Endothelial cell of umbilical vein (primary cell): ENCODE measurements at regions not wholly inside any gene's neighbourhood (a gene's known extent, or its start where the extent isn't known, plus 50 kb on each side); places are given as distances from the start of the nearest gene placed in this dataset.

ENCODE experiments used
- BruUV-seq: library from RNA; stranded (reverse); fragments of 400-500 nt; replicated peaks from 2 replicates; lab custom pipeline; 2021; lab: Mats Ljungman, UMichigan
- CTCF ChIA-PET: fragments of 300-600, 350-600 bp; sonication (Branson Sonifier 250); formaldehyde crosslinking; loops from one replicate; lab custom pipeline; 2021; ENCODE audit warnings: antibody characterized with exemption, inconsistent platforms; lab: Charles Lee
- POLR2A ChIA-PET: fragments of 300-600, 350-600 bp; sonication (Branson Sonifier 250); formaldehyde crosslinking; loops from one replicate; lab custom pipeline; 2021; ENCODE audit warnings: antibody characterized with exemption, inconsistent platforms; lab: Charles Lee
- DNase-seq: peaks from one replicate; pipeline ENCODE4 v3.0.0-alpha.2; 2011; ENCODE audit warnings: low read depth, low spot score
- FAIRE-seq: peaks from 2 replicates; lab custom pipeline; 2011; peaks lifted over from hg19 to GRCh38; lab: Jason Lieb, UNC
- H2AFZ ChIP-seq: 2 replicates; pipeline ENCODE4 v1.6.0; 2012; ENCODE audit warnings: low read depth, low read length, control low read depth, inconsistent platforms
- H3K27ac ChIP-seq: 2 replicates; pipeline ENCODE4 v1.5.1; 2011; ENCODE audit warnings: low read depth, mild to moderate bottlenecking, control low read depth, low read length, moderate library complexity; ENCODE audit not compliant: insufficient read depth
- H3K27me3 ChIP-seq, 2 experiments: 2 replicates each; pipeline versions ENCODE4 v1.6.0 to v1.6.1; 2011; ENCODE audit warnings: low read length in 2 of 2, mixed read lengths in 1 of 2; ENCODE audit not compliant: control insufficient read depth in 2 of 2, insufficient read depth in 2 of 2
- H3K36me3 ChIP-seq, 2 experiments: 2 replicates in 1 of 2; 3 replicates in 1 of 2; pipeline ENCODE4 v1.5.1; 2011; ENCODE audit warnings: low read length in 2 of 2, mild to moderate bottlenecking in 1 of 2, moderate library complexity in 1 of 2; ENCODE audit not compliant: control insufficient read depth in 2 of 2, insufficient read depth in 2 of 2; ENCODE audit errors: extremely low read depth in 1 of 2
- H3K4me1 ChIP-seq: 3 replicates; pipeline ENCODE4 v1.5.1; 2011; ENCODE audit warnings: mild to moderate bottlenecking, low read length; ENCODE audit not compliant: control insufficient read depth, insufficient read depth; ENCODE audit errors: extremely low read depth
- H3K4me2 ChIP-seq: 2 replicates; pipeline ENCODE4 v1.6.1; 2011; ENCODE audit warnings: low read length, control low read depth, mixed read lengths; ENCODE audit not compliant: insufficient read depth
- H3K4me3 ChIP-seq, 3 experiments: fragments of 200-600 bp in 1 of 3; sonication (generic), shearing (Covaris generic) in 1 of 3; replicated peaks in 1 of 3; 2 replicates each; pipeline ENCODE4 v1.5.1; 2011 to 2016; ENCODE audit warnings: control low read depth in 3 of 3, low read length in 3 of 3, mild to moderate bottlenecking in 2 of 3, inconsistent platforms in 1 of 3, low read depth in 1 of 3, moderate library complexity in 1 of 3; ENCODE audit not compliant: insufficient read depth in 1 of 3
- H3K79me2 ChIP-seq: 2 replicates; pipeline ENCODE4 v1.6.0; 2012; ENCODE audit warnings: low read length, inconsistent platforms; ENCODE audit not compliant: control insufficient read depth, insufficient read depth
- H3K9ac ChIP-seq: replicated peaks from 2 replicates; pipeline ENCODE3; 2011; ENCODE audit warnings: low read length, control low read depth; ENCODE audit not compliant: insufficient read depth; ENCODE audit errors: extremely low read depth
- H3K9me1 ChIP-seq: replicated peaks from 3 replicates; pipeline ENCODE4 v1.6.0; 2011; ENCODE audit warnings: mild to moderate bottlenecking, low read length; ENCODE audit not compliant: control insufficient read depth, insufficient read depth; ENCODE audit errors: extremely low read depth
- H3K9me3 ChIP-seq: replicated peaks from 2 replicates; pipeline ENCODE4 v1.5.1; 2012; ENCODE audit warnings: low read length, inconsistent platforms; ENCODE audit not compliant: control insufficient read depth, insufficient read depth
- H4K20me1 ChIP-seq: replicated peaks from 2 replicates; pipeline ENCODE3; 2011; ENCODE audit warnings: mild to moderate bottlenecking, low read length; ENCODE audit not compliant: control insufficient read depth, insufficient read depth; ENCODE audit errors: extremely low read depth
- EZH2 ChIP-seq: IDR thresholded peaks from 2 replicates; pipeline ENCODE4 v1.6.1; 2012; ENCODE audit warnings: borderline replicate concordance, low read depth, mild to moderate bottlenecking, moderate library complexity, low read length, inconsistent platforms; ENCODE audit not compliant: severe bottlenecking
- FOS ChIP-seq: IDR thresholded peaks from 2 replicates; pipeline ENCODE4 v1.6.1; 2011; ENCODE audit warnings: mild to moderate bottlenecking, low read length, moderate library complexity, borderline replicate concordance; ENCODE audit not compliant: insufficient read depth
- GATA2 ChIP-seq: IDR thresholded peaks from 2 replicates; pipeline ENCODE4 v1.7.0; 2011; ENCODE audit warnings: low read depth, mild to moderate bottlenecking, moderate library complexity, mixed read lengths, low read length; ENCODE audit not compliant: insufficient read length, insufficient read depth
- JUN ChIP-seq: IDR thresholded peaks from 2 replicates; pipeline ENCODE4 v1.6.1; 2011; ENCODE audit warnings: borderline replicate concordance, low read depth; ENCODE audit not compliant: insufficient read length, insufficient read depth
- MYC ChIP-seq: IDR thresholded peaks from one replicate; pipeline ENCODE4 v1.6.1; 2011; ENCODE audit warnings: mild to moderate bottlenecking, low read depth, low read length
- POLR2A ChIP-seq: IDR thresholded peaks from 2 replicates; pipeline ENCODE4 v1.6.1; 2012; ENCODE audit warnings: low read depth, mild to moderate bottlenecking, control low read depth, low read length
- POLR2AphosphoS5 ChIP-seq: IDR thresholded peaks from 2 replicates; pipeline ENCODE4 v1.6.1; 2012; ENCODE audit warnings: low read depth, mild to moderate bottlenecking, control low read depth, low read length, moderate library complexity; ENCODE audit not compliant: insufficient read depth
- dilution Hi-C: fragments of 300-500 bp; cut with MboI; formaldehyde crosslinking; loops from one replicate; pipeline ENCODE4 v1.15.0; 2019; ENCODE audit warnings: low sequenced_read_pairs; ENCODE audit not compliant: extremely low pct_ligation_motif_present
- intact Hi-C: fragments of 100-400 bp; cut with micrococcal nuclease; formaldehyde crosslinking; loops from one replicate; pipeline ENCODE4 v1.10.0; 2022
- TF ChIP-seq, protein P1 (sequence below), 2 donors: IDR thresholded peaks; 1 replicate in 1 of 2; 2 replicates in 1 of 2; pipeline ENCODE4 v1.5.1; 2011; ENCODE audit warnings: low read length in 2 of 2, mild to moderate bottlenecking in 2 of 2, moderate library complexity in 2 of 2, control low read depth in 1 of 2, inconsistent platforms in 1 of 2, low read depth in 1 of 2; ENCODE audit not compliant: insufficient read depth in 1 of 2; ENCODE audit errors: extremely low read depth in 1 of 2
- TF ChIP-seq, protein P2 (sequence below): IDR thresholded peaks from 2 replicates; pipeline ENCODE4 v1.6.1; 2011; ENCODE audit not compliant: insufficient read depth, insufficient read length

DNA sequence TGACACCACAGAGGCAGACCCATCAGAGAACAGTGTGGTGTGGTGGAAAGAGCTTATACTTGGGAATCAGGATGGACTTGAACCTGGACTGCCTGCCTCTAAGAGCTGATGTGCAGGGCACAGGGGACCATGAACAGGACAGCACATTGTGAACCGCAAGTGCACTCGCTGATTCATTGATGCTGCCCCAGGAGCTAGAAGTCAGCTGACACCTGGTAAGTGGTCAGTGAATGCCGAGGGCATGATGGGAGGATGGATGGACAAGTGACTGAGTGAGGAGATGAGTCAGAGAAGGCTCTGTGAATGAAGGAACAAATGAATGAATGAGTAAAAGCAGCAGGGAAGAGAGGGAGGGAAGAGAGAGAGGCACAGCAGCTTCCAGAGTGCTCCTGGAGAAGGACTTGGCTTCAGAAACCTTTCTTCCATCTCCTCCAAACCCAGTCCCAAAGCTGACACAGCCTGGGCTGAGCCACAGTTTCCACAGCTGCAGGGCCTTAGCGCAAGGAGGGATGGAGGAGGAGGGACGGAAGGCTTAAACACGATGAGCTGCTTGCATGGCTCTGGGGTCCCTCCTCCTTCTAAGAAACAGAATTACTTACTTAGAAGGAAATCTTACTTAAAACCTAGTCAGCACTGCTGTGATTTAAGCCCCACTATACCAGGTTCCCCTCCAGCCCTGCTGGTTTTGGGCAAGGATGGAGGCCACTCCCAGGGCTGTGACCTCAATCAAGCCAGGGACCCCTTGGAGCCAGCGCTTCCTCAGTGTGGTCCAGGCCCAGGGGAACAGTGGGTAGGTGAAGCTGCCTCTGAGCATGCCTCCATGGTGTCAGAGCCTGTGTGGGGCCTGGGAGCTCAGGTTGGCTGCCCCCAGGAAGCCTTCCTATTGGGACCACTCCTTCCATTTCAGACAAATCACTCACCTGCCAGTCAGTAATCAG is 184.6 kb downstream of the TMEM132E start:
- no TSS peak for BruUV-seq
- dilution Hi-C loops: no loop called here
- no peak overlapping the region for H2AFZ ChIP-seq
- H3K9ac ChIP-seq: no peak overlapping the region
- no peaks in the 10 kb centered on the region for H3K27me3 ChIP-seq
- intact Hi-C loops: no loop called here
- ChIA-PET POLR2A (no interaction called here), CTCF (no interaction called here)
- no peak overlapping the region for H3K4me2 ChIP-seq
- TF ChIP-seq EZH2: no peak
- no peak for TF ChIP-seq FOS
- TF ChIP-seq GATA2: no peak
- TF ChIP-seq POLR2A: no peak
- TF ChIP-seq, protein P1, sequence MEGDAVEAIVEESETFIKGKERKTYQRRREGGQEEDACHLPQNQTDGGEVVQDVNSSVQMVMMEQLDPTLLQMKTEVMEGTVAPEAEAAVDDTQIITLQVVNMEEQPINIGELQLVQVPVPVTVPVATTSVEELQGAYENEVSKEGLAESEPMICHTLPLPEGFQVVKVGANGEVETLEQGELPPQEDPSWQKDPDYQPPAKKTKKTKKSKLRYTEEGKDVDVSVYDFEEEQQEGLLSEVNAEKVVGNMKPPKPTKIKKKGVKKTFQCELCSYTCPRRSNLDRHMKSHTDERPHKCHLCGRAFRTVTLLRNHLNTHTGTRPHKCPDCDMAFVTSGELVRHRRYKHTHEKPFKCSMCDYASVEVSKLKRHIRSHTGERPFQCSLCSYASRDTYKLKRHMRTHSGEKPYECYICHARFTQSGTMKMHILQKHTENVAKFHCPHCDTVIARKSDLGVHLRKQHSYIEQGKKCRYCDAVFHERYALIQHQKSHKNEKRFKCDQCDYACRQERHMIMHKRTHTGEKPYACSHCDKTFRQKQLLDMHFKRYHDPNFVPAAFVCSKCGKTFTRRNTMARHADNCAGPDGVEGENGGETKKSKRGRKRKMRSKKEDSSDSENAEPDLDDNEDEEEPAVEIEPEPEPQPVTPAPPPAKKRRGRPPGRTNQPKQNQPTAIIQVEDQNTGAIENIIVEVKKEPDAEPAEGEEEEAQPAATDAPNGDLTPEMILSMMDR (IDR thresholded peaks at IDR 0.05; ENCODE audit: extremely low read depth in 1 of 2, insufficient read depth in 1 of 2, low read depth in 1 of 2, low read length in 2 of 2): no peak
- TF ChIP-seq, protein P2, sequence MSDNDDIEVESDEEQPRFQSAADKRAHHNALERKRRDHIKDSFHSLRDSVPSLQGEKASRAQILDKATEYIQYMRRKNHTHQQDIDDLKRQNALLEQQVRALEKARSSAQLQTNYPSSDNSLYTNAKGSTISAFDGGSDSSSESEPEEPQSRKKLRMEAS: no peak
- TF ChIP-seq POLR2AphosphoS5: no peak
- TF ChIP-seq JUN: no peak
- no peak for TF ChIP-seq MYC
- H3K36me3 ChIP-seq: no peaks in the 10 kb centered on the region
- H3K9me1 ChIP-seq: no peaks in the 10 kb centered on the region
- no peak for DNase-seq
- H3K4me1 ChIP-seq: no peaks in the 10 kb centered on the region
- H3K27ac ChIP-seq: no peak overlapping the region
- no peak for FAIRE-seq
- no peaks in the 10 kb centered on the region for H3K9me3 ChIP-seq
- no peaks in the 10 kb centered on the region for H4K20me1 ChIP-seq
- H3K4me3 ChIP-seq: no peak overlapping the region
- H3K79me2 ChIP-seq: no peaks in the 10 kb centered on the region
